Natural killer cell treated with Interleukin-12 subunit alpha and Interleukin-12 subunit beta and Interleukin-15 and Interleukin-18, amount 100 ng/mL, for 72 hours (primary cell): ENCODE measurements at regions not wholly inside any gene's neighbourhood (a gene's known extent, or its start where the extent isn't known, plus 50 kb on each side); places are given as distances from the start of the nearest gene placed in this dataset.

ENCODE experiments used
- ATAC-seq, 2 donors: fragments of 150-1000 bp; cut with Tn5 transposase in 1 of 2; sonication (Bioruptor Pico), chemical (Tn5 transposase) in 1 of 2; 2 replicates each; pipeline ENCODE4 v1.10.0; 2021
- DNase-seq: peaks from one replicate; pipeline ENCODE4 v3.0.0; 2022; ENCODE audit warnings: low spot score
- H3K27ac Mint-ChIP-seq, 2 donors: 1 replicate in 1 of 2; 2 replicates in 1 of 2; pipeline ENCODE4 v1.8.0; 2022; ENCODE audit warnings: mixed read lengths in 2 of 2, mild to moderate bottlenecking in 1 of 2, moderate library complexity in 1 of 2
- H3K27me3 Mint-ChIP-seq, 2 donors: 1 replicate in 1 of 2; 2 replicates in 1 of 2; pipeline ENCODE4 v1.8.0; 2022; ENCODE audit warnings: mixed read lengths in 2 of 2
- H3K36me3 Mint-ChIP-seq: one replicate; pipeline ENCODE4 v1.8.0; 2022; ENCODE audit warnings: mixed read lengths
- H3K4me1 Mint-ChIP-seq, 2 donors: 1 replicate in 1 of 2; 2 replicates in 1 of 2; pipeline ENCODE4 v1.8.0; 2022; ENCODE audit warnings: low read depth in 2 of 2, mixed read lengths in 2 of 2, mild to moderate bottlenecking in 1 of 2
- H3K4me3 Mint-ChIP-seq: one replicate; pipeline ENCODE4 v1.8.0; 2022; ENCODE audit warnings: mixed read lengths
- H3K9me3 Mint-ChIP-seq: 2 replicates; pipeline ENCODE4 v1.8.0; 2022; ENCODE audit warnings: mixed read lengths

DNA sequence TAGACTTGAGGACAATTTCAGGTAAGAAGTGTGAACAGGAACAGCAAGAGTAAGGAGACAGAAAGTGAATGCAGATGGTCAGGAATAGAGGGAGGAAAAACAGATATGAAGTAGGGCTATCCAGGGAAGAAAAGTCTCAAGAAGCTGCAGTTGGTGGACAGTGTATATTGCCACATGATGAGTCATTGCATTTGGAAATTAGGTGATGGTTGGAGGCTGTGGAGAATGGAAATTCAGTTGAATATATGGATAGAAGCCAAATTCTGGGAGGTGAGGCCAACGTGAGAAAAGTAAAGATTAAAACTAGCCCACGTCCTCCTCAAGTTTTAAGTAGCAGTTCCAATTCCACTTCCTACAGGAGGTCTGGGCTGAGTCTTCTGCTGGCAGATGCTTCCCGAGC, 158.4 kb downstream of the UBE2E3 start:
- Mint-ChIP-seq H3K9me3 (no peaks in the 10 kb centered on the region), H3K27me3 (no peaks in the 10 kb centered on the region), H3K4me1 (peaks cover 34 to 52% of the 10 kb centered on the region in 2 donors), H3K4me3 (peak overlapping the region; percentile 43), H3K27ac (peak overlapping the region in 1 of 2 donors; percentile 17), H3K36me3 (peaks cover 6% of the 10 kb centered on the region)
- ATAC-seq, result no peak
- no peak for DNase-seq

DNA sequence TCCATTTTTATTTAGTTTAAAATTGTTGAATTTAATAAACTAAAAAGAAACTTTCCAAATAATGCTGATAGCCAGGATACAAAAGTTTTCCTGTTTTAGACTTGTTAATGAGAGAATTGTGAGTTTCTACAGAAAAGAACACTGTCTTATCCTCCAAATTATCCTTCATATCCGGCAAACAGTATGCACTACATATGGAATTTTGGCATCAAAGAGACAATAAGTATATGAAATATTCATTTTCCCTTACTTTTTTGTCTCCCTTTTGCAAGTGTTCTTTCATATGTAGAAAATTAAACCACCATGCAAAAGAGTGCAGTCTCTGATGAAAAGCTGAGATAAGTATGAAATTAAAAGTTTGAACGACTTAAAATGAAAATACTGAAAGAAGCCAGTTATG, 159.4 kb downstream of the UBE2E3 start:
- no peaks in the 10 kb centered on the region for H3K9me3 Mint-ChIP-seq
- H3K4me1 Mint-ChIP-seq, result peaks cover 42 to 61% of the 10 kb centered on the region in 2 donors
- H3K27ac Mint-ChIP-seq, result no peak overlapping the region
- no peaks in the 10 kb centered on the region for H3K27me3 Mint-ChIP-seq
- H3K4me3 Mint-ChIP-seq, result peak overlapping the region; percentile 79
- ATAC-seq (no peak), DNase-seq (no peak)
- H3K36me3 Mint-ChIP-seq, result peaks cover 6% of the 10 kb centered on the region

DNA sequence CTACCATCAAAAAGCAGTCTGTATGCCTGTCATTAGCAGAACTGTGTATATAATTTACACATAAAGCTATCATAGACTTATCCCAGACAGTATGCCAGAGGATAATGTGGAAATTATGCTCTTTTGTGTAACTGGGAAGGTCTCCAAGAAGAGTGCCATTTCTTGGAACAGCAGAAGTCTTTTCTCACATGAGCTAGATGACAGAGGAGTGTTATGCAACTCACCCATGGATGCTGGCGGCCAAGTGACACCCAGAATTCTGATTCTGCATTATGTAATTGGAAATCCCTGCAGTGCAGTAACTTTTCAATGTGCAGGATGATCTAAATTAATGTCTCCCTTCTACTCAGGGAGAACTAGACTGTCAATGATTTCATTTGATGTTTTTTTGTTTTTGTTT, 160.0 kb downstream of the UBE2E3 start:
- DNase-seq (no peak), ATAC-seq (peak in 1 of 2 donors; percentile 32)
- Mint-ChIP-seq H3K36me3 (peaks cover 6% of the 10 kb centered on the region), H3K27me3 (no peaks in the 10 kb centered on the region), H3K9me3 (no peaks in the 10 kb centered on the region), H3K4me1 (peaks cover 47 to 67% of the 10 kb centered on the region in 2 donors), H3K4me3 (peak overlapping the region; percentile 79), H3K27ac (peak overlapping the region; percentile 0 to 89)

DNA sequence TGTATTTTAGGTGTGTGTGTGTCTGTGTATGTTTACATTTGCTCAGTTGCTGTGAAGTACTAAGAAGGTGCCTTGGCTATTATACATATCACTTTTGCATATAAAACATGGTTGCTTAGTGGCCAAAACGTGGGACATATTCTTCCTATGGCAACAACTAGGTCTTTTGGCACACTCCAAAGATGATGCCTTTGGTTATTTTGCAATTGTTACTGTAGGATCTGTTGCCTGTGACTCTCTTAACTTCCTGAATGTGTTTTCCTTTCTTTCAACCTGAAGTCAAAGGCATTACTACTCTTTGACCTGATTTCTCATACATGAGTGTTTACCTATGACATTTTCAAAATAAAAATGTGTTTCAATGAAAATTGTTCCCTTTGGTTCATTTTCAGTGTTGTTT, 160.5 kb downstream of the UBE2E3 start:
- no peak for DNase-seq
- ATAC-seq, result no peak
- Mint-ChIP-seq H3K27ac (peak overlapping the region; percentile 0 to 89), H3K27me3 (no peaks in the 10 kb centered on the region), H3K4me1 (peaks cover 49 to 69% of the 10 kb centered on the region in 2 donors), H3K9me3 (no peaks in the 10 kb centered on the region), H3K4me3 (peak overlapping the region; percentile 79), H3K36me3 (peaks cover 1% of the 10 kb centered on the region)

DNA sequence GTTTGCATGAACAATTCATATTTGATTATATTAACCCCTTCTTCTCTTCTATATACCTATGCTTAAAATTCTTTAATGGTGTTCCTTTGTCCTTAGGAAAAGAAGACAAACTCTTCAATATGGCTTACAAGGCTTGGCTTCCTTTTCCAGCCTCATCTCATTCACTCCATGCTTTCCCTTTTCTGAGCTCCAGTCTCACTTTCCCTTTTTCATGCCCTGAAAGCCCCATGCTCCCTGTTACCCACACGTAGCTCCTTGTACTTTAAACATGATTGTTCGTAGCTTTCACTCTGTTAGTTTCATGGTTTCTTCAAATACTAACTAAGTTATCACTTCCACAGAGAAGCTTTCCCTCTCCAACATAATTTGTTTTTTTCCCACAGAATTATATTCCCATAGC, 161.3 kb downstream of the UBE2E3 start:
- Mint-ChIP-seq H3K9me3 (no peaks in the 10 kb centered on the region), H3K4me3 (peak overlapping the region; percentile 79), H3K36me3 (no peaks in the 10 kb centered on the region), H3K4me1 (peaks cover 55 to 77% of the 10 kb centered on the region in 2 donors), H3K27me3 (no peaks in the 10 kb centered on the region), H3K27ac (peak overlapping the region; percentile 0 to 89)
- ATAC-seq (no peak), DNase-seq (no peak)

DNA sequence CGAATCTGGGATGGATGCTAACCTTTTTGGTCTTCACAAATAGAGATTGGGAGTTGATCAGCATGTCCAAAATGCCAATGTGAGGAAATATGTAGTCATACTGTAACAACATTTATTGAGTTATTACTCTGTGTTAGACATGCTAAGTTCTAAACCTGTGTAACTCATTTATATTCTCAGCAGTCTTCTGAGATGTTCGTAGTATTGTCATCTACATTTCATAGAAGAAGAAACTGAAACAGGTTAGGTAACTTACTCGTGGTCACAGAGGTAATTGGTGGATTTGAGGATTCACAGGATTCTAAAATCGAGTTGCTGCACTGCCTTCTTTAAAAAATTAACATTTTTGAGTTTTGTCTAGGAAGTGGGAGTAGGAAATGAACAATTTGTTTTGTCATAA, 162.1 kb downstream of the UBE2E3 start:
- Mint-ChIP-seq H3K4me3 (peak overlapping the region; percentile 86), H3K36me3 (no peaks in the 10 kb centered on the region), H3K9me3 (no peaks in the 10 kb centered on the region), H3K27ac (peak overlapping the region; percentile 88 to 89), H3K4me1 (peaks cover 54 to 76% of the 10 kb centered on the region in 2 donors), H3K27me3 (no peaks in the 10 kb centered on the region)
- DNase-seq (no peak), ATAC-seq (peak; percentile 68 to 82)

DNA sequence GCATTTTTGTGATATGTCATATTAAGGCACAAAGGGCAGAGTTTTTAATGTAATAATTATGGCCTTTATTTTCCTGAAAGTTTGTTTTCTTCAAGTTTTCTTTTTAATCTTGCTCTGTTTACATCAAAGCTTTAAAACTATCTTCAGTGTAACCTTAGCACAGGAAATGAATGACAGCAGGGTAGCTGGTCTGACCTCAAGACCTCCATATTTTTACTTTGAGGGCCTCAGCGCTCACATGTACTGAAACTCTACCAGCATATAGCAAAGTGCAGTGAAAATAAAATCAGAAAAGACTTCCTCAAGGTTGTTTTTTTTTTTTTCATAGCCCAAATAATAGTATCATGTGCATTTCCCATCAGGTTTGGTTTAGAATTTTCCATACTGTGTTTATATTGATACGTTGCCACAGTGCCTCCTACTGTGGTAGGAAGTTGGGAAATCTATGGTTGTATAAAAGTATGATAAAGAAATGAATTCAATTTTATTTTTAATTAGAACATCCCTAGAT, 163.4 kb downstream of the UBE2E3 start:
- ATAC-seq, result no peak
- peak overlapping the region; percentile 56 for H3K4me3 Mint-ChIP-seq

DNA sequence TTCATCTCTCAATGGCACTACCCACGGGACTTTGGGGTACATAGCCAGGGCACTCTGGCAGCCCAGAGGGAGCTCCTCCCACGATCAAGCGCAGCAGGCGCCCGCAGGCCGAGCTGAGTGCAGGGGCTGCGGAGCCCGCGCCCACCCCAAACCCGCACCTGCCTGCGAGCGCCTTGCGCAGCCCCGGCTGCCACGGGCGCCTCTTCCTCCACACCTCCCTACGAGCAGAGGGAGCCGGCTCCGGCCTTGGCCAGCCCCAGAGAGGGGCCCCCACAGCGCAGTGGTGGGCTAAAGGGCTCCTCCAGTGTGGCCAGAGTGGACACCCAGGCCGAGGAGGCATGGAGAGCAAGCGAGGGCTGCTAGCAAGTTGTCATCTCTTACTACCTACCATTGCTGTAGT, 165.2 kb downstream of the UBE2E3 start:
- peak overlapping the region; percentile 68 to 79 for H3K27ac Mint-ChIP-seq
- H3K9me3 Mint-ChIP-seq, result no peaks in the 10 kb centered on the region
- ATAC-seq (no peak), DNase-seq (no peak)
- H3K36me3 Mint-ChIP-seq, result no peaks in the 10 kb centered on the region
- H3K27me3 Mint-ChIP-seq, result no peaks in the 10 kb centered on the region
- peaks cover 47 to 61% of the 10 kb centered on the region in 2 donors for H3K4me1 Mint-ChIP-seq
- peak overlapping the region; percentile 56 for H3K4me3 Mint-ChIP-seq

More for the DNA sequence above, 163.4 kb downstream of the UBE2E3 start:
- Mint-ChIP-seq H3K4me1 (peaks cover 51 to 72% of the 10 kb centered on the region in 2 donors), H3K27me3 (no peaks in the 10 kb centered on the region), H3K27ac (peak overlapping the region; percentile 68 to 79), H3K36me3 (no peaks in the 10 kb centered on the region), H3K9me3 (no peaks in the 10 kb centered on the region)
- no peak for DNase-seq

DNA sequence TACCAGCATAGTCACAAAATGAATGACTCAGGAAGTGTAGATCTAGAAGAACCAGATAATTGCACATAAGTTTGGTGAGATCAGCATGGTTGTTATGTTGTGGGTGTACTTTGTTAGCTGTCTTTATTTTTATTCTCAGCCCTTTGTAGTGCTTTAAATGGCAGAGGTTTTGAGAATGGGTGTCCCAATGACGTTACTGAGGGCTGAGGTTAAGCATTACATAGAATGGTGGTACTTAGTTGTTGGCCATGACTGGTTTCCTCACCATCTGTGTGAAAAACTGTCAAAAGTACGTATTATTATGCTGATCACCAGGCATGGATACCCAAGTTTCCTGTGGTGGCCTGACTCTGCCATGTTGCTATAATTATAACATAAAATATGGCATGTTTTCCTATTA, 165.8 kb downstream of the UBE2E3 start:
- Mint-ChIP-seq H3K36me3 (peaks cover 2% of the 10 kb centered on the region), H3K27me3 (no peaks in the 10 kb centered on the region), H3K27ac (peak overlapping the region; percentile 68 to 79), H3K9me3 (no peaks in the 10 kb centered on the region), H3K4me1 (peaks cover 43 to 59% of the 10 kb centered on the region in 2 donors), H3K4me3 (peak overlapping the region; percentile 47)
- ATAC-seq (peak; percentile 86 to 87), DNase-seq (peak; percentile 68)

DNA sequence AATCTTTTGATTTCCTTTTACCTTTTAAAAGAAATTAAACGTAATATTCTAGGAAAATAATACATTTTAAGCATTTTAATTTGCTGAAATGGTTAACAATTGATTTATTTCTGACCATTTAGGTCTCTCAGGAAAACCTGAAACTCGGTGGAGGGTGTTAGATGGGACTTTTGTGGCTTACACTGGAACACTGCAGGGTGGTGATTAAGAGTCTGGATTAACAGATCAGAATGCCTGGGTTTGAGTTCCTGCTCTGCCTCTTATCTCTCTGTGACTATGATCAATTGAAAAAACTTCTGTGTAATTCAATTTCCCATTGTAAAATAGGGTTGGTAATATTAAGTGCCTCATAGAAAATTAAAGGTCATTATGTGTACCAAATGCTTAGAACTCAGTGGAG, 168.7 kb downstream of the UBE2E3 start:
- Mint-ChIP-seq H3K4me1 (peaks cover 36 to 54% of the 10 kb centered on the region in 2 donors), H3K4me3 (no peak overlapping the region), H3K27ac (peak overlapping the region; percentile 10 to 17), H3K9me3 (no peaks in the 10 kb centered on the region), H3K27me3 (no peaks in the 10 kb centered on the region), H3K36me3 (peaks cover 11% of the 10 kb centered on the region)
- DNase-seq (no peak), ATAC-seq (no peak)

DNA sequence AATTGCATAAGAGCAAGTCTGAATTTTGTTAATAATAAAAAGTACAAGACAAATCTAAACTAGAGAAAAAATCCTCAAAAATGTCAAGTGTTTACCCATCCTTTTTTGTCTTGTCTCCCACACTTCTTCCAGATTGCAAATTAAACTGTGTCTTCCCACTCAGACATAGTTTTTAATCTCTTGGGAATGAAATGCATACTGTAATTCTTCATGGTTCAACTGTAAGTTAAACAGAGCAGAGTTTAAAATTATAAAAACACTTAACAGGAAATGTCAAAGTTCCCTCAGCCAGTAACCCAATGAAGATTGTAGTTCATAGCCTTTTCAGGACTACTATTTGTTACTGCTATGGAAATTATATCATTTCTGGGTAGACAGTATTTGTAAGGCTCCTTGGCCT, 171.8 kb downstream of the UBE2E3 start:
- Mint-ChIP-seq H3K9me3 (peaks cover 3% of the 10 kb centered on the region), H3K4me1 (peaks cover 15 to 30% of the 10 kb centered on the region in 2 donors), H3K27me3 (no peaks in the 10 kb centered on the region), H3K36me3 (peaks cover 17% of the 10 kb centered on the region), H3K27ac (peak overlapping the region; percentile 58 to 67), H3K4me3 (peak overlapping the region; percentile 53)
- ATAC-seq, result no peak
- DNase-seq, result no peak

DNA sequence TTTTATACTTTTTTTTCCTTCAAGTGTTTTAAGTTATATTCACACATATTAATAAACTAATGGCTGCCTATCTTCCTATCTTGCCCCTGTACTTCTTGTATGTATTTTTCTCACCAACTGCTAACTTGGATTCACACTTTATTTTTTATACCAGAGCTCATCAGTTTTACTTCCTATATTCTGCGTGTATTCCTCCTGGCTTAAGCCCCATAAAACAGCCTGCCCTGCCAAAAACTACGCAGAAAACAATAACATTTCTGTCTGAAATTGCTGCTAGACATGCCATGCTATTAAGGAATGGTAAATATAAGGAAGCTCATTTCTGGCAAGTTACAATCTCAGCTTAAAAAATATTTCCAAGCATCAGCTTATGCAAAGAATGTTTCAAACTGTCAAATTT, 172.3 kb downstream of the UBE2E3 start:
- H3K36me3 Mint-ChIP-seq, result peaks cover 17% of the 10 kb centered on the region
- ATAC-seq (no peak), DNase-seq (no peak)
- peak overlapping the region; percentile 58 to 67 for H3K27ac Mint-ChIP-seq
- peaks cover 3% of the 10 kb centered on the region for H3K9me3 Mint-ChIP-seq
- H3K4me3 Mint-ChIP-seq, result peak overlapping the region; percentile 53
- H3K27me3 Mint-ChIP-seq, result no peaks in the 10 kb centered on the region
- peaks cover 12 to 26% of the 10 kb centered on the region in 2 donors for H3K4me1 Mint-ChIP-seq

DNA sequence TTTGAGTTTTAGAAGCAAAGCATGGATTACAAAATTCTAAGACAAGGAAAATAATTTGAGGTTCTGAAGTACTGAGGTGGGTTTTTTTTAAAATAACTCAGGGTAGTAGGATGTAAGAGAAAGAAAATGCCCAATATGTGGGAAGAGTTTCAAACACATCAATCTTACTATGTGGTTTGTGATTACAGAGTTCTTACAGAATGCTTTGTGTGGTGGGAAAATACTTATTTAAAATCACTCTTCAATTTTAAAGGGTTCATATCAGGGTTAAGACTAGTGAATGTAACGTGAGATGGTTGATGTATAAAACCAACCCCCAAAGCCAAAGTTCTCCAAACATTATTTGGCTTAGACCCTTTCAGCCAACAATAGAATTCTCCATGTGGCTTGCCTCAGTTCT, 173.5 kb downstream of the UBE2E3 start:
- Mint-ChIP-seq H3K36me3 (peaks cover 21% of the 10 kb centered on the region), H3K27me3 (no peaks in the 10 kb centered on the region), H3K27ac (peak overlapping the region in 1 of 2 donors; percentile 2), H3K9me3 (peaks cover 3% of the 10 kb centered on the region), H3K4me3 (no peak overlapping the region), H3K4me1 (peaks cover 15 to 26% of the 10 kb centered on the region in 2 donors)
- no peak for DNase-seq
- no peak for ATAC-seq

DNA sequence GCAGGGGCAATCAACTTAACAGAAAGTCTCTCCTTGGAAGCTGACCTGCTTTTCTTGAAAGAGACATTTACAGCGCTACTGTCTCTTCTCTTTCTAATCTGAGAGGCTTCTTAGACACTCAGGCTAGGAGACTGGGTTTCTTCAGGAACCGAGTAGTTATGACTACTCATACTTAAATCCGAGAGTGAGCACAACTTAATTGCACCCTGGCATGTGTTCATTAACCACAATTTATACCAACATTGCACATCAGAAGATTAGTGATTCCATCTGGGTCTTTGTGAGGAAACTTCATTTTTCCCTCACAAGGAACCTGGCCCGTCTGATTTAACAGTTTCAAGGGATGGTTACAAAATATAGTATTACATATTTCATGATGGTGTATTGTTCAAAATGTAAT, 176.9 kb downstream of the UBE2E3 start:
- H3K4me3 Mint-ChIP-seq, result no peak overlapping the region
- H3K36me3 Mint-ChIP-seq, result peaks cover 20% of the 10 kb centered on the region
- no peak overlapping the region for H3K27ac Mint-ChIP-seq
- no peak for ATAC-seq
- H3K27me3 Mint-ChIP-seq, result no peaks in the 10 kb centered on the region
- peaks cover 13 to 25% of the 10 kb centered on the region in 2 donors for H3K4me1 Mint-ChIP-seq
- no peak for DNase-seq
- peaks cover 5% of the 10 kb centered on the region for H3K9me3 Mint-ChIP-seq

DNA sequence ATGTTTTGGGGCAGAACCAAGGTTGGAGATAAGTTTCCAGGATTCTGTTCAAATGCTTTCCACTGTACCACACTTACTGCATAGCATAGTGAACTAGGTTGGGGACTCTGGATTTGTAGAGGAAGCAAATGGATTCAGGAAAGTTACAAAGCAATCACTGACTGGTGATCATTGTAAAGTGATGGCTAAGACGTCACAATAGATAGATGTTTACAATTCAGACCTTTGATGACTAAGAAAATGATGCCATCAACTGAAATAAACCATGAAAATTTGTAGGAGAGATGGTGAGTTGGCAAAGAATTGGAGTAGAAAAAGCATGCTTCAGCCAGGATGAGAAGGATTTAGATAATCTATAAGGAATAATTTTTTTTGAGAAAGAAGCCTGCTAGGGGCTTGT, 178.0 kb downstream of the UBE2E3 start:
- H3K27me3 Mint-ChIP-seq, result no peaks in the 10 kb centered on the region
- peaks cover 18% of the 10 kb centered on the region for H3K36me3 Mint-ChIP-seq
- H3K4me1 Mint-ChIP-seq, result peaks cover 14 to 21% of the 10 kb centered on the region in 2 donors
- H3K4me3 Mint-ChIP-seq, result no peak overlapping the region
- H3K27ac Mint-ChIP-seq, result no peak overlapping the region
- DNase-seq (no peak), ATAC-seq (no peak)
- H3K9me3 Mint-ChIP-seq, result peaks cover 5% of the 10 kb centered on the region
